HepG2 (cell line): ENCODE measurements at regions not wholly inside any gene's neighbourhood (a gene's known extent, or its start where the extent isn't known, plus 50 kb on each side); places are given as distances from the start of the nearest gene placed in this dataset.

Experiments
- ARID3A ChIP-seq: IDR thresholded peaks from 2 replicates; pipeline ENCODE4 v1.6.1; 2012; ENCODE audit warnings: low read depth, low read length, improper control_type of control experiment
- CTCF ChIP-seq: sonication (generic); formaldehyde crosslinking; IDR thresholded peaks from 2 replicates; pipeline ENCODE4 v1.5.0; 2020; ENCODE audit warnings: mild to moderate bottlenecking, missing genetic modification reagents, moderate library complexity
- GATA4 ChIP-seq: sonication (generic); IDR thresholded peaks from 2 replicates; pipeline ENCODE4 v1.6.1; 2016; ENCODE audit warnings: antibody characterized with exemption, low read depth, borderline replicate concordance
- GATAD2A ChIP-seq: IDR thresholded peaks from 2 replicates; pipeline ENCODE4 v1.6.1; 2016
- HDAC2 ChIP-seq: sonication (generic); formaldehyde crosslinking; IDR thresholded peaks from 2 replicates; pipeline ENCODE4 v1.4.0; 2020; ENCODE audit warnings: missing genetic modification reagents
- HMGXB4 ChIP-seq, 2 experiments: sonication (generic) in 1 of 2; formaldehyde crosslinking in 1 of 2; IDR thresholded peaks; 2 replicates each; pipeline versions ENCODE4 v1.4.0 to v1.6.1; 2018 to 2020; ENCODE audit warnings: missing genetic modification reagents in 2 of 2, borderline replicate concordance in 1 of 2, low read depth in 1 of 2, mild to moderate bottlenecking in 1 of 2, missing biosample characterization in 1 of 2
- KDM2A ChIP-seq: sonication (generic); formaldehyde crosslinking; IDR thresholded peaks from 2 replicates; pipeline ENCODE4 v1.4.0; 2020; ENCODE audit warnings: low read depth, missing genetic modification reagents, borderline replicate concordance
- KDM4B ChIP-seq: sonication (generic); formaldehyde crosslinking; IDR thresholded peaks from 2 replicates; pipeline ENCODE4 v1.4.0; 2020; ENCODE audit warnings: missing genetic modification reagents
- TAF1 ChIP-seq: sonication (generic); formaldehyde crosslinking; IDR thresholded peaks from 2 replicates; pipeline ENCODE4 v1.4.0; 2020; ENCODE audit warnings: missing genetic modification reagents
- ZNF446 ChIP-seq: sonication (generic); formaldehyde crosslinking; IDR thresholded peaks from 2 replicates; pipeline ENCODE4 v1.5.0; 2020; ENCODE audit warnings: mild to moderate bottlenecking, missing genetic modification reagents
- ZNF530 ChIP-seq: sonication (generic); formaldehyde crosslinking; IDR thresholded peaks from 2 replicates; pipeline ENCODE4 v1.5.0; 2020; ENCODE audit warnings: low read depth, mild to moderate bottlenecking, missing genetic modification reagents
- ZNF614 ChIP-seq: IDR thresholded peaks from 2 replicates; pipeline ENCODE4 v1.6.1; 2018; ENCODE audit warnings: missing biosample characterization, missing genetic modification reagents, inconsistent platforms, borderline replicate concordance
- ZZZ3 ChIP-seq: sonication (generic); formaldehyde crosslinking; IDR thresholded peaks from 2 replicates; pipeline ENCODE4 v1.4.0; 2020; ENCODE audit warnings: missing genetic modification reagents, mild to moderate bottlenecking, borderline replicate concordance

DNA sequence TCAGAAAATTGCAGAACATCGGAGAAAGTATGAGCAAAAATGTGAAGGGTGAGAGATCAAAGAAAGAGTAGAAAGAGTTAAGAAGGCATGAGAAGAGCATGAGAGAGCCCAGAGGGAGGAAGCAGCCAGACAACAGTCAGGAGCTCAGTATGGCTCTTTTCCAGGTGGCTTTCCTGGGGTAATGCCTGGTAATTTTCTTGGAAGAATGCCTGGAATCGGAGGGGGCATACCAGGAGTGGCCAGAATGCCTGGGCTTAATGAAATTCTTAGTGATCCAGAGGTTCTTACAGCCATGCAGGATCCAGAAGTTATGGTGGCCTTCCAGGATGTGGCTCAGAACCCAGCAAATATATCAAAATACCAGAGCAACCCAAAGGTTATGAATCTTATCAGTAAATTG is 271.8 kb upstream of the TFPI start:
- TF ChIP-seq GATAD2A (no peak), TAF1 (CRISPR knock-in tag) (no peak), ZNF614 (CRISPR knock-in tag) (no peak), GATA4 (no peak), KDM2A (no peak), KDM4B (no peak), CTCF (CRISPR knock-in tag) (no peak), ARID3A (no peak), ZNF530 (CRISPR knock-in tag) (no peak), HDAC2 (CRISPR knock-in tag) (no peak), ZNF446 (CRISPR knock-in tag) (no peak), ZZZ3 (no peak), HMGXB4 (CRISPR knock-in tag; IDR thresholded peaks at IDR 0.05; ENCODE audit: borderline replicate concordance in 1 of 2, low read depth in 1 of 2) (no peak)
